ENCODE measurements at regions not wholly inside any gene's neighbourhood (a gene's known extent, or its start where the extent isn't known, plus 50 kb on each side); places are given as distances from the start of the nearest gene placed in this dataset.

GRCh38 chr2:222792001-222792611 is 68.7 kb upstream of the ACSL3 start:
- H3K27ac ChIP-seq, result no peak overlapping the region

GRCh38 chr2:222794585-222795449 is 66.0 kb upstream of the ACSL3 start:
- no peak overlapping the region for H3K27ac ChIP-seq
- no peak overlapping the region for H3K4me3 ChIP-seq
- H3K9me3 ChIP-seq (ENCODE audit: low read depth), result no peaks in the 10 kb centered on the region
- WGBS (ENCODE audit: low lambda C conversion rate, missing lambda C conversion rate), result 83% methylated on average over 10 of the region's 10 CpGs
- no peak for DNase-seq (ENCODE audit: low spot score)
- no peaks in the 10 kb centered on the region for H3K9me2 ChIP-seq (replicated peaks; ENCODE audit: insufficient read depth)
- H3K36me3 ChIP-seq (replicated peaks; ENCODE audit: insufficient read depth, low read depth), result no peaks in the 10 kb centered on the region
- no peak overlapping the region for H3K4me2 ChIP-seq
- H3K27me3 ChIP-seq, result no peaks in the 10 kb centered on the region
- TF ChIP-seq CTCF (IDR thresholded peaks at IDR 0.05; ENCODE audit: poor library complexity) (no peak), EZH2phosphoT487 (IDR thresholded peaks at IDR 0.05; ENCODE audit: low read depth, severe bottlenecking, unreplicated experiment) (no peak), EZH2 (IDR thresholded peaks at IDR 0.05; ENCODE audit: borderline replicate concordance) (no peak)
- no peaks in the 10 kb centered on the region for H3K79me2 ChIP-seq
- H4K20me1 ChIP-seq (ENCODE audit: insufficient read depth, poor library complexity, severe bottlenecking), result no peaks in the 10 kb centered on the region
- H2AFZ ChIP-seq, result no peak overlapping the region
- H3K4me1 ChIP-seq (ENCODE audit: insufficient read depth), result peaks cover 37% of the 10 kb centered on the region

More at GRCh38 chr2:222792001-222792611, 68.7 kb upstream of the ACSL3 start:
- H3K27me3 ChIP-seq, result no peaks in the 10 kb centered on the region
- no peaks in the 10 kb centered on the region for H3K36me3 ChIP-seq (replicated peaks; ENCODE audit: insufficient read depth, low read depth)
- peaks cover 25% of the 10 kb centered on the region for H3K4me1 ChIP-seq (ENCODE audit: insufficient read depth)
- 86% methylated on average over 14 of the region's 14 CpGs for WGBS (ENCODE audit: low lambda C conversion rate, missing lambda C conversion rate)
- H3K4me3 ChIP-seq, result no peak overlapping the region
- no peaks in the 10 kb centered on the region for H3K79me2 ChIP-seq
- H3K9me2 ChIP-seq (replicated peaks; ENCODE audit: insufficient read depth), result no peaks in the 10 kb centered on the region
- no peaks in the 10 kb centered on the region for H4K20me1 ChIP-seq (ENCODE audit: insufficient read depth, poor library complexity, severe bottlenecking)
- DNase-seq (ENCODE audit: low spot score), result no peak
- no peak overlapping the region for H2AFZ ChIP-seq
- no peak overlapping the region for H3K4me2 ChIP-seq
- TF ChIP-seq CTCF (IDR thresholded peaks at IDR 0.05; ENCODE audit: poor library complexity) (no peak), EZH2phosphoT487 (IDR thresholded peaks at IDR 0.05; ENCODE audit: low read depth, severe bottlenecking, unreplicated experiment) (no peak), EZH2 (IDR thresholded peaks at IDR 0.05; ENCODE audit: borderline replicate concordance) (no peak)
- no peaks in the 10 kb centered on the region for H3K9me3 ChIP-seq (ENCODE audit: low read depth)

GRCh38 chr2:222795450-222796357 is 65.1 kb upstream of the ACSL3 start:
- Histone ChIP-seq H3K4me1 (ENCODE audit: insufficient read depth) (peaks cover 37% of the 10 kb centered on the region), H3K4me3 (no peak overlapping the region), H3K9me3 (ENCODE audit: low read depth) (no peaks in the 10 kb centered on the region), H4K20me1 (ENCODE audit: insufficient read depth, poor library complexity, severe bottlenecking) (no peaks in the 10 kb centered on the region), H2AFZ (no peak overlapping the region), H3K4me2 (peak overlapping the region; percentile 65), H3K36me3 (replicated peaks; ENCODE audit: insufficient read depth, low read depth) (no peaks in the 10 kb centered on the region), H3K27ac (peak overlapping the region; percentile 79), H3K9me2 (replicated peaks; ENCODE audit: insufficient read depth) (no peaks in the 10 kb centered on the region), H3K79me2 (no peaks in the 10 kb centered on the region), H3K27me3 (no peaks in the 10 kb centered on the region)
- WGBS (ENCODE audit: low lambda C conversion rate, missing lambda C conversion rate), result 73% methylated on average over 6 of the region's 6 CpGs
- TF ChIP-seq EZH2phosphoT487 (IDR thresholded peaks at IDR 0.05; ENCODE audit: low read depth, severe bottlenecking, unreplicated experiment) (no peak), EZH2 (IDR thresholded peaks at IDR 0.05; ENCODE audit: borderline replicate concordance) (no peak), CTCF (IDR thresholded peaks at IDR 0.05; ENCODE audit: poor library complexity) (no peak)
- no peak for DNase-seq (ENCODE audit: low spot score)

Data from hepatocyte (in vitro differentiated cells).